ENCODE measurements at regions not wholly inside any gene's neighbourhood (a gene's known extent, or its start where the extent isn't known, plus 50 kb on each side); places are given as distances from the start of the nearest gene placed in this dataset.

- no peak for TF ChIP-seq CTCF (IDR thresholded peaks at IDR 0.05; ENCODE audit: insufficient read depth, low read depth, low read length)
- TF ChIP-seq EZH2 (IDR thresholded peaks at IDR 0.05; ENCODE audit: insufficient read depth, low read length) = no peak
These were observed 115.0 kb downstream of the AGTR2 start for GRCh38 chrX:116285501-116285900.

All from astrocyte (in vitro differentiated cells and primary cell).